Limb (tissue), 2 donors: ENCODE measurements at regions not wholly inside any gene's neighbourhood (a gene's known extent, or its start where the extent isn't known, plus 50 kb on each side); places are given as distances from the start of the nearest gene placed in this dataset.

Experiments
- DNase-seq, 2 donors: peaks; one replicate each; pipeline ENCODE4 v3.0.0-alpha.2; 2016; ENCODE audit errors: extremely low spot score in 2 of 2

GRCh38 chr2:22521620-22522019 lies 863.4 kb upstream of the KLHL29 start:
- DNase-seq = no peak

GRCh38 chr2:22525681-22526080 lies 859.3 kb upstream of the KLHL29 start:
- no peak for DNase-seq

GRCh38 chr2:22530131-22530530 lies 854.8 kb upstream of the KLHL29 start:
- no peak for DNase-seq

GRCh38 chr2:22536133-22536532 lies 848.8 kb upstream of the KLHL29 start:
- DNase-seq = no peak

- no peak for DNase-seq
Measured at GRCh38 chr2:22554453-22554852, 830.5 kb upstream of the KLHL29 start.

- DNase-seq = no peak
Measured at GRCh38 chr2:22557406-22557805, 827.6 kb upstream of the KLHL29 start.

- DNase-seq = no peak
Measured at GRCh38 chr2:22560021-22560420, 825.0 kb upstream of the KLHL29 start.

GRCh38 chr2:22579341-22579740 lies 805.6 kb upstream of the KLHL29 start:
- no peak for DNase-seq

- DNase-seq = no peak
Measured at GRCh38 chr2:22582107-22582506, 802.9 kb upstream of the KLHL29 start.

GRCh38 chr2:22596306-22596705 lies 788.7 kb upstream of the KLHL29 start:
- DNase-seq = no peak

GRCh38 chr2:22600156-22600555 lies 784.8 kb upstream of the KLHL29 start:
- no peak for DNase-seq

GRCh38 chr2:22600999-22601398 lies 784.0 kb upstream of the KLHL29 start:
- no peak for DNase-seq

- DNase-seq = no peak
Measured at GRCh38 chr2:22604136-22604535, 780.8 kb upstream of the KLHL29 start.

- no peak for DNase-seq
Measured at GRCh38 chr2:22616031-22616430, 768.9 kb upstream of the KLHL29 start.

- DNase-seq = no peak
Measured at GRCh38 chr2:22623620-22624019, 761.4 kb upstream of the KLHL29 start.

- DNase-seq = no peak
Measured at GRCh38 chr2:22626621-22627020, 758.4 kb upstream of the KLHL29 start.

GRCh38 chr2:22628221-22628620 lies 756.8 kb upstream of the KLHL29 start:
- DNase-seq = no peak

- DNase-seq = no peak
Measured at GRCh38 chr2:22628906-22629305, 756.1 kb upstream of the KLHL29 start.

- DNase-seq = no peak
Measured at GRCh38 chr2:22634167-22634566, 750.8 kb upstream of the KLHL29 start.

GRCh38 chr2:22656426-22656825 lies 728.6 kb upstream of the KLHL29 start:
- DNase-seq = no peak

GRCh38 chr2:22673529-22673928 lies 711.5 kb upstream of the KLHL29 start:
- DNase-seq = no peak

GRCh38 chr2:22683914-22684313 lies 701.1 kb upstream of the KLHL29 start:
- DNase-seq = no peak

GRCh38 chr2:22690096-22690495 lies 694.9 kb upstream of the KLHL29 start:
- DNase-seq = no peak

GRCh38 chr2:22691666-22692065 lies 693.3 kb upstream of the KLHL29 start:
- no peak for DNase-seq

GRCh38 chr2:22692746-22693145 lies 692.2 kb upstream of the KLHL29 start:
- DNase-seq = no peak
